SK-N-SH (cell line): ENCODE measurements at regions not wholly inside any gene's neighbourhood (a gene's known extent, or its start where the extent isn't known, plus 50 kb on each side); places are given as distances from the start of the nearest gene placed in this dataset.
A peak's percentile ranks its signal among the peaks of the same experiment; 100 is the strongest.

Source experiments
- CTCF ChIA-PET: fragments of 300-600, 350-600 bp; formaldehyde crosslinking; extraction: SDS; loops from one replicate; lab custom pipeline; 2021; lab: Yijun Ruan, JAX
- POLR2A ChIA-PET: fragments of 350-600 bp; sonication (Branson Sonifier 250); formaldehyde crosslinking; extraction: SDS; loops from one replicate; lab custom pipeline; 2020; ENCODE audit warnings: antibody characterized with exemption, inconsistent platforms; lab: Yijun Ruan, JAX
- DNase-seq: peaks from one replicate; pipeline ENCODE4 v3.0.0; 2012
- H2AFZ ChIP-seq: fragments of 200-600 bp; sonication (generic); 2 replicates; pipeline ENCODE4 v1.8.1; 2016; ENCODE audit warnings: antibody characterized with exemption, mild to moderate bottlenecking, low read depth
- H3F3A ChIP-seq: fragments of 200-600 bp; sonication (generic); replicated peaks from 2 replicates; pipeline ENCODE3; 2016; ENCODE audit warnings: antibody characterized with exemption, mild to moderate bottlenecking; ENCODE audit not compliant: insufficient read depth
- H3K27ac ChIP-seq, 2 experiments: fragments of 200-500 bp in 1 of 2; fragments of 200-600 bp in 1 of 2; sonication (Bioruptor generic) in 1 of 2; sonication (generic), shearing (Covaris generic) in 1 of 2; 2 replicates each; pipeline versions ENCODE4 v1.5.1 to v1.6.1; 2014 to 2016; ENCODE audit warnings: low read depth in 2 of 2, inconsistent platforms in 1 of 2, low read length in 1 of 2, mild to moderate bottlenecking in 1 of 2, mixed read lengths in 1 of 2
- H3K27me3 ChIP-seq: fragments of 200-600 bp; sonication (generic), shearing (Covaris generic); 2 replicates; pipeline ENCODE4 v1.6.1; 2016; ENCODE audit warnings: mixed run types; ENCODE audit not compliant: insufficient read depth
- H3K36me3 ChIP-seq, 2 experiments: fragments of 200-500 bp in 1 of 2; fragments of 200-600 bp in 1 of 2; sonication (Bioruptor generic) in 1 of 2; sonication (generic) in 1 of 2; replicated peaks in 1 of 2; 2 replicates each; pipeline versions ENCODE3 to v1.5.1; 2014 to 2016; ENCODE audit warnings: low read length in 1 of 2, mild to moderate bottlenecking in 1 of 2; ENCODE audit not compliant: insufficient read depth in 2 of 2, control insufficient read depth in 1 of 2
- H3K4me1 ChIP-seq, 2 experiments: fragments of 200-500 bp in 1 of 2; fragments of 200-600 bp in 1 of 2; sonication (Bioruptor generic) in 1 of 2; sonication (generic), shearing (Covaris generic) in 1 of 2; 2 replicates each; pipeline versions ENCODE4 v1.5.1 to v1.6.1; 2014 to 2016; ENCODE audit warnings: low read depth in 1 of 2, low read length in 1 of 2, mixed run types in 1 of 2; ENCODE audit not compliant: insufficient read depth in 2 of 2, control insufficient read depth in 1 of 2
- H3K4me2 ChIP-seq: fragments of 200-600 bp; sonication (generic), shearing (Covaris generic); 2 replicates; pipeline ENCODE4 v1.6.1; 2017; ENCODE audit warnings: mixed run types
- H3K4me3 ChIP-seq, 2 experiments: fragments of 200-500 bp in 1 of 2; fragments of 200-600 bp in 1 of 2; sonication (Bioruptor generic) in 1 of 2; sonication (generic), shearing (Covaris generic) in 1 of 2; 2 replicates each; pipeline versions ENCODE4 v1.5.1 to v1.8.1; 2014 to 2016; ENCODE audit warnings: low read depth in 2 of 2, inconsistent platforms in 1 of 2, low read length in 1 of 2, mild to moderate bottlenecking in 1 of 2, mixed read lengths in 1 of 2, moderate library complexity in 1 of 2
- H3K79me2 ChIP-seq: fragments of 200-600 bp; sonication (generic); 2 replicates; pipeline ENCODE4 v1.8.1; 2017; ENCODE audit warnings: mild to moderate bottlenecking; ENCODE audit not compliant: insufficient read depth
- H3K9ac ChIP-seq: fragments of 200-600 bp; sonication (generic); 2 replicates; pipeline ENCODE4 v1.6.1; 2017; ENCODE audit warnings: mixed run types
- H3K9me2 ChIP-seq: fragments of 200-600 bp; sonication (generic); 2 replicates; pipeline ENCODE4 v1.6.1; 2017; ENCODE audit warnings: mixed run types
- H3K9me3 ChIP-seq: fragments of 200-600 bp; sonication (generic); 2 replicates; pipeline ENCODE4 v1.6.1; 2017; ENCODE audit warnings: mixed run types, mild to moderate bottlenecking, moderate library complexity
- H4K20me1 ChIP-seq: fragments of 200-600 bp; sonication (generic); 2 replicates; pipeline ENCODE4 v1.6.1; 2017; ENCODE audit warnings: mild to moderate bottlenecking, mixed run types; ENCODE audit not compliant: insufficient read depth
- CHD2 ChIP-seq: fragments of 150-350 bp; IDR thresholded peaks from 2 replicates; pipeline ENCODE4 v1.6.1; 2018; ENCODE audit warnings: low read length; ENCODE audit not compliant: partially characterized antibody
- ELF1 ChIP-seq: IDR thresholded peaks from 2 replicates; pipeline ENCODE4 v1.4.0; 2012
- EP300 ChIP-seq, 2 experiments: IDR thresholded peaks; 2 replicates each; pipeline versions ENCODE4 v1.4.0 to v1.6.1; 2012; ENCODE audit warnings: borderline replicate concordance in 1 of 2, low read depth in 1 of 2, low read length in 1 of 2
- FOSL2 ChIP-seq: IDR thresholded peaks from 2 replicates; pipeline ENCODE4 v1.4.0; 2012; ENCODE audit warnings: low read depth, mild to moderate bottlenecking, moderate library complexity, borderline replicate concordance
- FOXM1 ChIP-seq: IDR thresholded peaks from 2 replicates; pipeline ENCODE4 v1.4.0; 2012; ENCODE audit warnings: low read depth, mild to moderate bottlenecking
- GATA2 ChIP-seq: sonication (generic); formaldehyde crosslinking; IDR thresholded peaks from 2 replicates; pipeline ENCODE4 v1.5.0; 2020; ENCODE audit warnings: mild to moderate bottlenecking, missing genetic modification reagents
- JUND ChIP-seq: IDR thresholded peaks from 2 replicates; pipeline ENCODE4 v1.4.0; 2012
- MEF2A ChIP-seq: IDR thresholded peaks from 2 replicates; pipeline ENCODE4 v1.4.0; 2012; ENCODE audit warnings: low read depth, borderline replicate concordance
- NFIC ChIP-seq: IDR thresholded peaks from 2 replicates; pipeline ENCODE4 v1.4.0; 2012; ENCODE audit warnings: borderline replicate concordance
- PBX3 ChIP-seq: IDR thresholded peaks from 2 replicates; pipeline ENCODE4; 2012
- POLR2AphosphoS5 ChIP-seq: IDR thresholded peaks from 2 replicates; pipeline ENCODE4 v1.6.1; 2012; ENCODE audit warnings: low read depth, low read length
- RCOR1 ChIP-seq: fragments of 150-350 bp; IDR thresholded peaks from 2 replicates; pipeline ENCODE4 v1.6.1; 2017; ENCODE audit warnings: antibody characterized with exemption, low read length
- RXRA ChIP-seq: IDR thresholded peaks from 2 replicates; pipeline ENCODE4 v1.4.0; 2012; ENCODE audit warnings: low read depth, mild to moderate bottlenecking, borderline replicate concordance
- SIN3A ChIP-seq: IDR thresholded peaks from 2 replicates; pipeline ENCODE4 v1.6.1; 2012; ENCODE audit warnings: low read depth, mild to moderate bottlenecking, low read length, moderate library complexity, borderline replicate concordance
- TCF12 ChIP-seq: IDR thresholded peaks from 2 replicates; pipeline ENCODE4 v1.4.0; 2012
- TEAD4 ChIP-seq: IDR thresholded peaks from 2 replicates; pipeline ENCODE4 v1.4.0; 2012; ENCODE audit warnings: mild to moderate bottlenecking, borderline replicate concordance; ENCODE audit not compliant: insufficient read depth
- ZBTB33 ChIP-seq: IDR thresholded peaks from 2 replicates; pipeline ENCODE4 v1.4.0; 2012; ENCODE audit warnings: low read depth, borderline replicate concordance
- whole genome bisulfite sequencing: methylation state at CpG from one replicate; pipeline ENCODE4 v1.1.6; 2017; ENCODE audit warnings: low lambda C conversion rate; 5-methylcytosine and 5-hydroxymethylcytosine counted together

GRCh38 chr18:43904209-43904837, 627.0 kb upstream of the SYT4 start (continued):
- TF ChIP-seq CHD2 = no peak
- TF ChIP-seq, all 33 proteins: peak for 0

GRCh38 chr18:43914018-43914417, 636.7 kb upstream of the SYT4 start:
- no peak for DNase-seq

More at GRCh38 chr18:43914018-43914417, 636.7 kb upstream of the SYT4 start:
- Histone ChIP-seq H3K9me2 (no peaks in the 10 kb centered on the region), H3K79me2 (no peaks in the 10 kb centered on the region), H3K4me3 (no peak overlapping the region), H3K4me2 (no peak overlapping the region), H3K4me1 (peaks cover 0 to 2% of the 10 kb centered on the region in 2 experiments; a peak in 2 of 4 replicates), H3K9ac (no peak overlapping the region), H3K27ac (no peak overlapping the region), H3F3A (peaks cover 5% of the 10 kb centered on the region), H4K20me1 (no peaks in the 10 kb centered on the region), H3K36me3 (no peaks in the 10 kb centered on the region), H3K27me3 (no peaks in the 10 kb centered on the region), H2AFZ (no peak overlapping the region), H3K9me3 (no peaks in the 10 kb centered on the region)
- TF ChIP-seq TCF12 (peak; percentile 89), GATA2 (CRISPR knock-in tag) (no peak), EP300 (IDR thresholded peaks at IDR 0.05; ENCODE audit: borderline replicate concordance in 1 of 2, low read depth in 1 of 2, low read length in 1 of 2) (peak; percentile 37 to 90; a peak in 3 of 4 replicates), MEF2A (peak; percentile 34; the same call in 1 of the 2 replicates), PBX3 (peak; percentile 98), ELF1 (no peak), FOXM1 (peak; percentile 60; the same call in 1 of the 2 replicates), NFIC (peak; percentile 42; the same call in 1 of the 2 replicates), POLR2AphosphoS5 (peak; percentile 70; the same call in 1 of the 2 replicates), RCOR1 (no peak), TEAD4 (peak; percentile 59; the same call in 1 of the 2 replicates), FOSL2 (peak; percentile 54; the same call in 1 of the 2 replicates), RXRA (0 out of 2 replicates have a peak, but pooled peaks have one; percentile 12), SIN3A (peak; percentile 42; the same call in 1 of the 2 replicates), ZBTB33 (no peak), CHD2 (no peak), JUND (peak; percentile 90)
- ChIA-PET CTCF (no interaction called here), POLR2A (no interaction called here)
- WGBS = 20% methylated on average over 2 of the region's 2 CpGs
